ENCODE measurements at regions not wholly inside any gene's neighbourhood (a gene's known extent, or its start where the extent isn't known, plus 50 kb on each side); places are given as distances from the start of the nearest gene placed in this dataset.

GRCh38 chr18:41216341-41217003 is 738.6 kb upstream of the PIK3C3 start:
- DNase-seq: no peak

GRCh38 chr18:41207706-41208105 is 747.3 kb upstream of the PIK3C3 start:
- DNase-seq: no peak

GRCh38 chr18:41206341-41206830 is 748.6 kb upstream of the PIK3C3 start:
- DNase-seq: no peak

- DNase-seq: no peak
Observed at GRCh38 chr18:41199212-41199611, 755.8 kb upstream of the PIK3C3 start.

GRCh38 chr18:41197967-41198366 is 757.1 kb upstream of the PIK3C3 start:
- no peak for DNase-seq

- DNase-seq: no peak
Observed at GRCh38 chr18:41170346-41170745, 784.7 kb upstream of the PIK3C3 start.

- DNase-seq: no peak
Observed at GRCh38 chr18:41165625-41166024, 789.4 kb upstream of the PIK3C3 start.

GRCh38 chr18:41162781-41163180 is 792.3 kb upstream of the PIK3C3 start:
- DNase-seq: no peak

- DNase-seq: no peak
Observed at GRCh38 chr18:41162191-41162590, 792.8 kb upstream of the PIK3C3 start.

- no peak for DNase-seq
Observed at GRCh38 chr18:41155910-41156851, 798.9 kb upstream of the PIK3C3 start.

GRCh38 chr18:41155025-41155424 is 800.0 kb upstream of the PIK3C3 start:
- no peak for DNase-seq

- no peak for DNase-seq
Observed at GRCh38 chr18:41153871-41154270, 801.2 kb upstream of the PIK3C3 start.

GRCh38 chr18:41150316-41150715 is 804.7 kb upstream of the PIK3C3 start:
- no peak for DNase-seq

- no peak for DNase-seq
Observed at GRCh38 chr18:41146301-41146700, 808.7 kb upstream of the PIK3C3 start.

GRCh38 chr18:41145516-41145915 is 809.5 kb upstream of the PIK3C3 start:
- DNase-seq: no peak

GRCh38 chr18:41144441-41144840 is 810.6 kb upstream of the PIK3C3 start:
- DNase-seq: no peak

GRCh38 chr18:41140506-41140905 is 814.5 kb upstream of the PIK3C3 start:
- DNase-seq: no peak

- no peak for DNase-seq
Observed at GRCh38 chr18:41135146-41135545, 819.9 kb upstream of the PIK3C3 start.

- no peak for DNase-seq
Observed at GRCh38 chr18:41134426-41134825, 820.6 kb upstream of the PIK3C3 start.

GRCh38 chr18:41131050-41131449 is 824.0 kb upstream of the PIK3C3 start:
- no peak for DNase-seq

- no peak for DNase-seq
Observed at GRCh38 chr18:41128545-41128944, 826.5 kb upstream of the PIK3C3 start.

- DNase-seq: no peak
Observed at GRCh38 chr18:41128126-41128525, 826.9 kb upstream of the PIK3C3 start.

GRCh38 chr18:41126541-41127235 is 828.3 kb upstream of the PIK3C3 start:
- no peak for DNase-seq

All from NCI-H1694 (cell line).